ENCODE measurements at regions not wholly inside any gene's neighbourhood (a gene's known extent, or its start where the extent isn't known, plus 50 kb on each side); places are given as distances from the start of the nearest gene placed in this dataset.

DNA sequence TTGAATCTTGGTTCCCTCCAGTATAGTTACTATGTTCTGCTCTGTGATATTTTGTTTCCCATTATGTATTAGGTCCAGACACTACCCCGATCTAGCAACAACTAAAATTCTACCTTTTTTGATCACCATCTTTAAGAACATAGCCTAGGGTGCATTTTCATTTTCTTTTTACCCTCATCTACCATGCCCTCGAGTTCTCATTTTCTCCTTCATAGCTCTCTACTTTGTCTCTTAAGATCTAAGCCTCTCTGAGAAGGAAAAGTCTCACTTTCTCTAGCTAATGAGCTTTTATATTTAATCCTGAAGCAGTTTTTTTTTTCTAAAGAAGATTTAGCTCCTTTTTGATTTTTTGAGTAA is 1089.4 kb upstream of the SLC39A10 start:
- no peak for DNase-seq
- TF ChIP-seq, protein P1, sequence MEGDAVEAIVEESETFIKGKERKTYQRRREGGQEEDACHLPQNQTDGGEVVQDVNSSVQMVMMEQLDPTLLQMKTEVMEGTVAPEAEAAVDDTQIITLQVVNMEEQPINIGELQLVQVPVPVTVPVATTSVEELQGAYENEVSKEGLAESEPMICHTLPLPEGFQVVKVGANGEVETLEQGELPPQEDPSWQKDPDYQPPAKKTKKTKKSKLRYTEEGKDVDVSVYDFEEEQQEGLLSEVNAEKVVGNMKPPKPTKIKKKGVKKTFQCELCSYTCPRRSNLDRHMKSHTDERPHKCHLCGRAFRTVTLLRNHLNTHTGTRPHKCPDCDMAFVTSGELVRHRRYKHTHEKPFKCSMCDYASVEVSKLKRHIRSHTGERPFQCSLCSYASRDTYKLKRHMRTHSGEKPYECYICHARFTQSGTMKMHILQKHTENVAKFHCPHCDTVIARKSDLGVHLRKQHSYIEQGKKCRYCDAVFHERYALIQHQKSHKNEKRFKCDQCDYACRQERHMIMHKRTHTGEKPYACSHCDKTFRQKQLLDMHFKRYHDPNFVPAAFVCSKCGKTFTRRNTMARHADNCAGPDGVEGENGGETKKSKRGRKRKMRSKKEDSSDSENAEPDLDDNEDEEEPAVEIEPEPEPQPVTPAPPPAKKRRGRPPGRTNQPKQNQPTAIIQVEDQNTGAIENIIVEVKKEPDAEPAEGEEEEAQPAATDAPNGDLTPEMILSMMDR (IDR thresholded peaks at IDR 0.05), result no peak
- intact Hi-C loops (cut with DNase I), result no loop called here
- ATAC-seq, result no peak
- no peaks in the 10 kb centered on the region for H3K9me3 ChIP-seq
- no peaks in the 10 kb centered on the region for H3K27me3 ChIP-seq
- H3K4me1 ChIP-seq, result no peaks in the 10 kb centered on the region
- no peak overlapping the region for H3K27ac ChIP-seq
- H3K4me3 ChIP-seq, result no peak overlapping the region
- H3K36me3 ChIP-seq, result no peaks in the 10 kb centered on the region

- intact Hi-C loops (cut with DNase I), result no loop called here
Measured at GRCh38 chr2:194566907-194567660, 1089.9 kb upstream of the SLC39A10 start.

DNA sequence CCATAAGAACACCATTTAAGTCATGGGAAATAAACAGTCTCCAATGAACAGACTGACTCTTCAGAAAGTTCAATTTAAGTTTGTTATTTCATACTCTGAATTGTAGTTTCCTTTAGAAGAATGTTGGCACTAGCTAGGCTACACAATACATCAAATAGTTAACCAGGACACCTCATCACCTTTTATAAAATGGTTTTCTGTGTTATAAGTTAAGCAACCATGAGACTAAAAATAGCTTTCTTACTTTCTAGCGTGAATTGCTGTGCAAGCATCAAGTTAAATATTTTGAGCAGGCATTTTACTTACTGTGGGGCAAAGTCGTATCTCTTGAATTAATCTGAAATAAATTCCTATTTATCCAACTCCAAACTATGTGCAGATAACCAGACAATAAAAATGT is 1092.6 kb upstream of the SLC39A10 start:
- Histone ChIP-seq H3K27ac (no peak overlapping the region), H3K36me3 (no peaks in the 10 kb centered on the region), H3K9me3 (peaks cover 0 to 5% of the 10 kb centered on the region in 2 donors), H3K4me3 (no peak overlapping the region), H3K4me1 (no peaks in the 10 kb centered on the region), H3K27me3 (no peaks in the 10 kb centered on the region)
- no peak for ATAC-seq
- DNase-seq, result no peak
- intact Hi-C loops (cut with DNase I), result no loop called here
- TF ChIP-seq, protein P1 (IDR thresholded peaks at IDR 0.05), result no peak

More at GRCh38 chr2:194566907-194567660, 1089.9 kb upstream of the SLC39A10 start:
- no peaks in the 10 kb centered on the region for H3K4me1 ChIP-seq
- no peaks in the 10 kb centered on the region for H3K9me3 ChIP-seq
- no peak overlapping the region for H3K4me3 ChIP-seq
- DNase-seq, result no peak
- no peaks in the 10 kb centered on the region for H3K27me3 ChIP-seq
- no peak overlapping the region for H3K27ac ChIP-seq
- no peaks in the 10 kb centered on the region for H3K36me3 ChIP-seq
- ATAC-seq, result no peak
- TF ChIP-seq, protein P1 (IDR thresholded peaks at IDR 0.05), result no peak

GRCh38 chr2:194562329-194562728 is 1094.7 kb upstream of the SLC39A10 start:
- Histone ChIP-seq H3K27ac (no peak overlapping the region), H3K4me3 (no peak overlapping the region), H3K27me3 (no peaks in the 10 kb centered on the region), H3K9me3 (peaks cover 0 to 5% of the 10 kb centered on the region in 2 donors), H3K4me1 (no peaks in the 10 kb centered on the region), H3K36me3 (no peaks in the 10 kb centered on the region)
- intact Hi-C loops (cut with DNase I), result no loop called here
- no peak for ATAC-seq
- no peak for DNase-seq
- TF ChIP-seq, protein P1 (IDR thresholded peaks at IDR 0.05), result no peak

- H3K4me1 ChIP-seq, result no peaks in the 10 kb centered on the region
- intact Hi-C loops (cut with DNase I), result no loop called here
- ATAC-seq (no peak), DNase-seq (no peak)
- H3K36me3 ChIP-seq, result no peaks in the 10 kb centered on the region
- no peak overlapping the region for H3K4me3 ChIP-seq
- TF ChIP-seq, protein P1 (IDR thresholded peaks at IDR 0.05), result no peak
- H3K9me3 ChIP-seq, result peaks cover 0 to 5% of the 10 kb centered on the region in 2 donors
- H3K27ac ChIP-seq, result no peak overlapping the region
- no peaks in the 10 kb centered on the region for H3K27me3 ChIP-seq
Measured at GRCh38 chr2:194559964-194560363, 1097.1 kb upstream of the SLC39A10 start.

Measured in left lung (tissue), 4 donors.